Uterus (tissue), 2 donors: ENCODE measurements at regions not wholly inside any gene's neighbourhood (a gene's known extent, or its start where the extent isn't known, plus 50 kb on each side); places are given as distances from the start of the nearest gene placed in this dataset.

Experiments used
- POLR2A ChIP-seq, 2 donors: fragments of 450-650 bp; IDR thresholded peaks; one replicate each; pipeline ENCODE4 v1.6.1; 2016; ENCODE audit warnings: antibody characterized with exemption in 2 of 2, mild to moderate bottlenecking in 1 of 2, moderate library complexity in 1 of 2
- TF ChIP-seq, protein P1 (sequence below), 4 experiments: fragments of 200-600 bp in 2 of 4; fragments of 450-650 bp in 2 of 4; sonication (generic) in 2 of 4; IDR thresholded peaks; one replicate each; pipeline ENCODE4 v1.5.1; 2016 to 2019; ENCODE audit warnings: antibody characterized with exemption in 4 of 4, mild to moderate bottlenecking in 2 of 4, moderate library complexity in 1 of 4

DNA sequence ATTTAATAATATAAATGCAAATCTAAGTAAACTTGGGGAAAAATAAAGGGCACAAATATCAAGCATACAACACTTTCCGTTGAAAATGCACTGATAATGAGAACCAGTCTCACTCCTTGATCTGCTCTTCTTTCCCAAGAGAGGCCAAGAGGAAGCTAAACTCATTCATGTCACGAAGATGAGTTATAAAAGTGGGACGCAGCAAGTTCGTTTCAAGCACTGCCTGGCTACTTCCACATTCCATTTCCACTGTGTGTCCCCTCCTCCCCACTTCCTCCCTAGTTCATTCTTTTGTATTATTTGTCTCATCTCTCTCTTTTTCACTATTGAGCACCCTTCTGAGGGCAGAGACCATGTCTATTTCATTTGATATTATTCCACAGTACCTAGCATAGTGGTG, 158.1 kb downstream of the SLC24A2 start:
- TF ChIP-seq, protein P1, sequence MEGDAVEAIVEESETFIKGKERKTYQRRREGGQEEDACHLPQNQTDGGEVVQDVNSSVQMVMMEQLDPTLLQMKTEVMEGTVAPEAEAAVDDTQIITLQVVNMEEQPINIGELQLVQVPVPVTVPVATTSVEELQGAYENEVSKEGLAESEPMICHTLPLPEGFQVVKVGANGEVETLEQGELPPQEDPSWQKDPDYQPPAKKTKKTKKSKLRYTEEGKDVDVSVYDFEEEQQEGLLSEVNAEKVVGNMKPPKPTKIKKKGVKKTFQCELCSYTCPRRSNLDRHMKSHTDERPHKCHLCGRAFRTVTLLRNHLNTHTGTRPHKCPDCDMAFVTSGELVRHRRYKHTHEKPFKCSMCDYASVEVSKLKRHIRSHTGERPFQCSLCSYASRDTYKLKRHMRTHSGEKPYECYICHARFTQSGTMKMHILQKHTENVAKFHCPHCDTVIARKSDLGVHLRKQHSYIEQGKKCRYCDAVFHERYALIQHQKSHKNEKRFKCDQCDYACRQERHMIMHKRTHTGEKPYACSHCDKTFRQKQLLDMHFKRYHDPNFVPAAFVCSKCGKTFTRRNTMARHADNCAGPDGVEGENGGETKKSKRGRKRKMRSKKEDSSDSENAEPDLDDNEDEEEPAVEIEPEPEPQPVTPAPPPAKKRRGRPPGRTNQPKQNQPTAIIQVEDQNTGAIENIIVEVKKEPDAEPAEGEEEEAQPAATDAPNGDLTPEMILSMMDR (IDR thresholded peaks at IDR 0.05), result no peak
- TF ChIP-seq POLR2A (IDR thresholded peaks at IDR 0.05), result no peak
